K562 (cell line): ENCODE measurements at regions not wholly inside any gene's neighbourhood (a gene's known extent, or its start where the extent isn't known, plus 50 kb on each side); places are given as distances from the start of the nearest gene placed in this dataset.

Experiments used
- ATAC-seq: fragments of 200-7000 bp; cut with Tn5 transposase; 3 replicates; pipeline ENCODE4 v1.9.1; 2020; ENCODE audit warnings: moderate library complexity
- BruUV-seq: library from RNA; stranded (reverse); fragments of 400-500 nt; replicated peaks from 2 replicates; lab custom pipeline; 2021; lab: Mats Ljungman, UMichigan
- CTCF ChIA-PET: fragments of 300-600 bp; formaldehyde crosslinking; extraction: SDS; loops from one replicate; lab custom pipeline; 2021; ENCODE audit warnings: low intra/inter-chr PET ratio; lab: Yijun Ruan, JAX
- POLR2A ChIA-PET: fragments of 300-600, 350-650 bp; sonication (Branson Sonifier 250); formaldehyde crosslinking; extraction: SDS; loops from one replicate; lab custom pipeline; 2021; ENCODE audit warnings: antibody characterized with exemption, inconsistent platforms; lab: Yijun Ruan, JAX
- DNase-seq, 4 experiments: peaks; one replicate each; pipeline versions ENCODE4 v3.0.0 to v3.0.0-alpha.2; 2011 to 2018; ENCODE audit warnings: low spot score in 3 of 4, mixed read lengths in 3 of 4; ENCODE audit errors: extremely low read depth in 1 of 4
- FAIRE-seq: peaks from 2 replicates; lab custom pipeline; 2011; peaks lifted over from hg19 to GRCh38; lab: Jason Lieb, UNC
- H2AFZ ChIP-seq: 2 replicates; pipeline ENCODE4 v1.6.0; 2011; ENCODE audit warnings: low read depth, low read length, control low read depth, inconsistent platforms
- H3K27ac ChIP-seq: fragments of 200-600 bp; 3 replicates; pipeline ENCODE4 v1.8.0; 2011; ENCODE audit warnings: low read depth, mild to moderate bottlenecking, control low read depth, inconsistent platforms, low read length, moderate library complexity, mixed read lengths; ENCODE audit errors: extremely low read depth
- H3K27me3 ChIP-seq, 2 experiments: fragments of 300-600 bp in 1 of 2; 2 replicates in 1 of 2; 3 replicates in 1 of 2; pipeline versions ENCODE4 v1.6.0 to v1.8.0; 2011; ENCODE audit warnings: inconsistent platforms in 2 of 2, low read length in 2 of 2, mild to moderate bottlenecking in 1 of 2, mixed read lengths in 1 of 2, moderate library complexity in 1 of 2; ENCODE audit not compliant: control insufficient read depth in 2 of 2, insufficient read depth in 2 of 2
- H3K36me3 ChIP-seq: fragments of 300-600 bp; 3 replicates; pipeline ENCODE4 v1.8.0; 2011; ENCODE audit warnings: mild to moderate bottlenecking, low read length, inconsistent platforms; ENCODE audit not compliant: control insufficient read depth, insufficient read depth
- H3K4me1 ChIP-seq, 2 experiments: fragments of 200-600 bp in 1 of 2; replicated peaks in 1 of 2; 2 replicates in 1 of 2; 3 replicates in 1 of 2; pipeline versions ENCODE4 v1.5.1 to v1.8.0; 2011; ENCODE audit warnings: inconsistent platforms in 2 of 2, low read length in 2 of 2, mild to moderate bottlenecking in 1 of 2, mixed read lengths in 1 of 2, moderate library complexity in 1 of 2; ENCODE audit not compliant: control insufficient read depth in 2 of 2, insufficient read depth in 2 of 2
- H3K4me2 ChIP-seq: 2 replicates; pipeline ENCODE4 v1.6.1; 2011; ENCODE audit warnings: low read length, control low read depth, inconsistent platforms, mixed read lengths; ENCODE audit not compliant: insufficient read depth
- H3K4me3 ChIP-seq: fragments of 200-600 bp; sonication (generic), shearing (Covaris generic); 2 replicates; pipeline ENCODE4 v1.5.1; 2016; ENCODE audit warnings: control low read depth, inconsistent platforms
- H3K79me2 ChIP-seq: fragments of 200-600 bp; 3 replicates; pipeline ENCODE4 v1.8.0; 2011; ENCODE audit warnings: low read length, inconsistent platforms; ENCODE audit not compliant: control insufficient read depth, insufficient read depth
- H3K9ac ChIP-seq, 2 experiments: 2 replicates each; pipeline versions ENCODE4 v1.6.0 to v1.6.1; 2011; ENCODE audit warnings: low read depth in 2 of 2, low read length in 2 of 2, control low read depth in 1 of 2, inconsistent platforms in 1 of 2, mild to moderate bottlenecking in 1 of 2, mixed read lengths in 1 of 2; ENCODE audit not compliant: insufficient read depth in 1 of 2
- H3K9me1 ChIP-seq: one replicate; pipeline ENCODE4 v1.6.0; 2011; ENCODE audit warnings: inconsistent platforms, mild to moderate bottlenecking, low read length, moderate library complexity; ENCODE audit not compliant: control insufficient read depth, insufficient read depth
- H3K9me3 ChIP-seq: replicated peaks from 2 replicates; pipeline ENCODE4 v1.5.1; 2011; ENCODE audit warnings: low read depth, low read length, inconsistent platforms; ENCODE audit not compliant: control insufficient read depth, insufficient read depth
- H4K20me1 ChIP-seq: replicated peaks from 2 replicates; pipeline ENCODE4 v1.6.1; 2011; ENCODE audit warnings: low read length, inconsistent platforms, mixed read lengths; ENCODE audit not compliant: control insufficient read depth, insufficient read depth
- CCNT2 ChIP-seq: IDR thresholded peaks from 2 replicates; pipeline ENCODE4 v1.6.1; 2011; ENCODE audit warnings: borderline replicate concordance, low read depth, mild to moderate bottlenecking, moderate library complexity, mixed read lengths, low read length; ENCODE audit not compliant: insufficient read length; ENCODE audit errors: extremely low read depth
- DPF2 ChIP-seq: fragments of 450-650 bp; IDR thresholded peaks from 2 replicates; pipeline ENCODE4 v1.6.1; 2016
- ELF2 ChIP-seq: fragments of 250-450 bp; sonication (Bioruptor Pico); IDR thresholded peaks from 2 replicates; pipeline ENCODE4 v1.5.0; 2021; ENCODE audit warnings: mild to moderate bottlenecking
- FIP1L1 ChIP-seq: fragments of 200-400 bp; formaldehyde crosslinking; IDR thresholded peaks from 2 replicates; pipeline ENCODE4 v1.6.1; 2018; ENCODE audit warnings: mild to moderate bottlenecking, low read depth, low read length; ENCODE audit not compliant: poor library complexity, severe bottlenecking
- FUS ChIP-seq: fragments of 200-400 bp; formaldehyde crosslinking; optimal IDR thresholded peaks from 2 replicates; pipeline ENCODE3; 2017; ENCODE audit warnings: low read depth, low read length
- NELFE ChIP-seq: IDR thresholded peaks from 2 replicates; pipeline ENCODE4 v1.6.1; 2011; ENCODE audit warnings: mild to moderate bottlenecking; ENCODE audit not compliant: insufficient read depth, insufficient read length
- NFIC ChIP-seq: fragments of 450-650 bp; IDR thresholded peaks from 2 replicates; pipeline ENCODE4 v1.6.1; 2017; ENCODE audit warnings: mild to moderate bottlenecking, inconsistent platforms
- RFX7 ChIP-seq: fragments of 250-450 bp; sonication (Bioruptor Pico); IDR thresholded peaks from 2 replicates; pipeline ENCODE4 v1.5.1; 2021; ENCODE audit warnings: mild to moderate bottlenecking
- SIN3B ChIP-seq: fragments of 450-650 bp; IDR thresholded peaks from 2 replicates; pipeline ENCODE4 v1.6.1; 2017; ENCODE audit warnings: low read depth, mild to moderate bottlenecking, moderate library complexity
- ZKSCAN8 ChIP-seq: fragments of 200-800 bp; sonication (Bioruptor generic); IDR thresholded peaks from 2 replicates; pipeline ENCODE4 v1.6.1; 2016; ENCODE audit warnings: missing genetic modification characterization, missing compliant biosample characterization
- ZNF175 ChIP-seq: fragments of 200-800 bp; sonication (Bioruptor generic); IDR thresholded peaks from 2 replicates; pipeline ENCODE4 v1.6.1; 2016; ENCODE audit warnings: low read depth, mild to moderate bottlenecking, missing genetic modification characterization, missing compliant biosample characterization
- WGBS: fragments of 100-300 bp; shearing (Covaris generic); methylation state at CpG from one replicate; pipeline ENCODE4 v1.1.6; 2016; ENCODE audit warnings: low coverage, mixed read lengths; ENCODE audit not compliant: insufficient coverage; ENCODE audit errors: missing lambda C conversion rate; 5-methylcytosine and 5-hydroxymethylcytosine counted together
- in situ Hi-C: fragments of 300-500 bp; cut with MboI; formaldehyde crosslinking; loops from 4 replicates; pipeline ENCODE4 v1.15.0; 2018; ENCODE audit warnings: inconsistent platforms, mixed read lengths
- intact Hi-C: fragments of 100-400 bp; cut with micrococcal nuclease; formaldehyde crosslinking; loops from 2 replicates; pipeline ENCODE4 v1.14.2; 2022

DNA sequence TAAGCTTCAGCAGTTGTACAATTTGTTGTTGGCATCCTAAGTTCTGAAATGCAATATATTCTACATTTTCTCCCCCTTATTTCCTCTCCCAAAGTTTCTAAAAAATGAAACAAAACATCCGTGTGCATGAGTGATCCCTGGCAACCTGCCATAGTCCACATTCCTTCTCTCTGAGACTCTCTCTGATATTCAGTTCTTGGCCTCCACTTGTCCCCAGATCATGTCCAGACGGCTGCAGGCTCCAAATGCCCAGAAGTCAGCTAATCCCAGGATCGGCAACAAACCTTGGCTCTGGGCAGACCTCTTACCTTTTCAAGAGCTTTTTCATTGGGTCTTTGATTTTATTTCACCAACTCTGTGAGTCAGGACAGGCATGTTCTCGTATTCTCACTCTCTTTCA, 187.8 kb downstream of the ETS2 start:
- Histone ChIP-seq H2AFZ (no peak overlapping the region), H3K27me3 (peaks cover 56 to 73% of the 10 kb centered on the region in 2 experiments), H3K27ac (no peak overlapping the region), H3K4me3 (no peak overlapping the region), H3K36me3 (no peaks in the 10 kb centered on the region), H3K9ac (no peak overlapping the region), H4K20me1 (0 out of 2 replicates have a peak, but pooled peaks cover 4% of the 10 kb centered on the region), H3K79me2 (no peaks in the 10 kb centered on the region), H3K4me2 (no peak overlapping the region), H3K4me1 (no peaks in the 10 kb centered on the region; a peak in 1 of 5 replicates), H3K9me1 (peaks cover 6% of the 10 kb centered on the region), H3K9me3 (no peaks in the 10 kb centered on the region)
- FAIRE-seq (no peak), ATAC-seq (no peak), DNase-seq (no peak)
- intact Hi-C loops, result no loop called here
- peak; percentile 31; the same call in 1 of the 2 replicates for TF ChIP-seq NFIC
- TF ChIP-seq RFX7, result no peak
- TF ChIP-seq FUS, result no peak
- ChIA-PET POLR2A (no interaction called here), CTCF (no interaction called here)
- in situ Hi-C loops, result no loop called here
- 3% methylated on average over 4 of the region's 4 CpGs for WGBS
- BruUV-seq, result no TSS peak

DNA sequence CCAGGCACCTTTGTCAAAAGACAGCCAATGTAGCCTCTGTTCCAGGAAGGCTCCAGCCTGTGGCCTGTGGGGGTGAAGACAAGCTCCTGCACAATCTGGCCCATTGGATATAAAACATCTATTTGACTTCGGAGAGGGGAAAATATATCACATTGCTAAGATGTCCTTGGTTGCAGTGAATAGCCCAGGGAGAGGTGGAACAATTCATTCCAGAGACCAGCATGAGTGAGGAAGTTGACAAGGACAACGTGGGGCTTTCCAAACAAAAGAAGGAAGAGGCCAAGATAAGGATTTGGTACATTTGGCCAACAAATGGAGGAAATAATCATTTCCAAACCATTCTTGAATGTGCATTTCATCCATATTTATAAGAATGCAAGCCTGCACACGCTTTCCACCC, 187.0 kb downstream of the ETS2 start:
- BruUV-seq, result no TSS peak
- Histone ChIP-seq H4K20me1 (0 out of 2 replicates have a peak, but pooled peaks cover 4% of the 10 kb centered on the region), H3K9ac (no peak overlapping the region), H3K27ac (no peak overlapping the region), H3K9me1 (peaks cover 6% of the 10 kb centered on the region), H3K36me3 (no peaks in the 10 kb centered on the region), H3K9me3 (no peaks in the 10 kb centered on the region), H3K4me2 (no peak overlapping the region), H3K4me1 (no peaks in the 10 kb centered on the region; a peak in 1 of 5 replicates), H3K79me2 (no peaks in the 10 kb centered on the region), H3K4me3 (no peak overlapping the region), H3K27me3 (peaks cover 59 to 82% of the 10 kb centered on the region in 2 experiments), H2AFZ (no peak overlapping the region)
- FAIRE-seq (no peak), DNase-seq (no peak), ATAC-seq (no peak)
- intact Hi-C loops (no loop called here), in situ Hi-C loops (no loop called here)
- TF ChIP-seq ZNF175, result no peak
- TF ChIP-seq ZKSCAN8 (CRISPR knock-in tag), result no peak
- TF ChIP-seq CCNT2, result no peak
- TF ChIP-seq NELFE, result no peak
- no peak for TF ChIP-seq FIP1L1
- no peak for TF ChIP-seq ELF2 (CRISPR knock-in tag)
- no peak for TF ChIP-seq DPF2
- no peak for TF ChIP-seq SIN3B
- CTCF ChIA-PET, result no interaction called here
- POLR2A ChIA-PET, result no interaction called here
- 5% methylated on average over 3 of the region's 3 CpGs for WGBS
